NOMO-1 treated with DMSO at 0.1 percent for 48 hours (cell line): ENCODE measurements at regions not wholly inside any gene's neighbourhood (a gene's known extent, or its start where the extent isn't known, plus 50 kb on each side); places are given as distances from the start of the nearest gene placed in this dataset.
"Not testable (repeated sequence)": the region's sequence is repeated elsewhere in the genome, so short reads cannot be mapped to it uniquely, and the experiment has no call there.

Experiments used
- DNase-seq: peaks from one replicate; lab custom pipeline; 2025; ENCODE audit not compliant: unreplicated experiment; lab: John Stamatoyannopoulos, UW

DNA sequence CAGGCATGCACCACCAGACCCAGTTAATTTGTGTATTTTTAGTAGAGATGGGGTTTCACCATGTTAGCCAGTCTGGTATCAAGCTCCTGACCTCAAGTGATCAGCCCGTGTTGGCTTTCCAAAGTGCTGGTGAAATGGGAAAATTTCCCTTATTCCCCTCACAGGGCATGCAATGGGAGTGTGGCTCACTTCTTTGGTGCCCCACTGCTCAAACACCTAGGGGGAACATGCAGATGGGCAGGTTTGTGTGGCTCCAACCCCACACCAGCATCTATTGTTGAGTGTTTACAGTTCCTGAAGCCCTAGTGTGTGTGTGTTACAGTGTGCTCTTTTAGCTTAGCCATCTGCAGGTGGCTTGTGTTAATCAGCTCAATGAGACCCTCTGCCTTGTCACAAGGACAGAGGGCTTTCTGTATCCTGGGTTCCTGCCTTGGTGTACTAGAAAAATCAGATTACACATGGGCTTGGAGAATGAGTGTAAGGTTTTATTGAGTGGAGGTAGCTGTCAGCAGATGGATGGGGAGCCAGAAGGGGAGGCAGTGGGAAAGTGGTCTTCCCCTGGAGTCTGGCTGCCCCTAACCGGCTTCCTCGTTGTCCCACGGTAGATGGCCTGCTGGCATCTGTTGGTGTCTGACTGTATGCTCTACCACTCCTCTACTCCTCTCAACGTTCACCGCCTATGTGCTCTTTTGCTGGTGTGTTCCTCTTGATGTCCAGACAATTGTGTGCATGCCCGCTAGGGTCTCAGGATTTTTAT lies 248.1 kb upstream of the CBLB start:
- no peak for DNase-seq

DNA sequence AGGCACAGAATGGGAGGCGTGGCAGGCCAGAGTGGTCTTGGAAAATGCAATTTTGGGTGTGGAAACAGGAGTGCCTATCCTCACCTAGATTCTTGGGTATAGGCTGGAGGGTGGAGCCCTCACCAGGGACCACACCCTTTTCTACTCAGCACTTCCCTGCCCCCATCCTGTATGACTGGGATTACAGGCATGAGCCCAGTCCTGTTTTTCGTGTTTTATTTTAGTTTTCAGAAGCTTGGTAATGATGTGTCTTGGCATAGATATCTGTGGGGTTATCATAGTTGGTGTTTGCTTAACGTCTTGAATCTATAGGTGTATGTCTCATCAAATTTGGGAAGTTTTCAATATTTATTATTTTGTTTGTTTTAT lies 248.7 kb upstream of the CBLB start:
- no peak for DNase-seq

DNA sequence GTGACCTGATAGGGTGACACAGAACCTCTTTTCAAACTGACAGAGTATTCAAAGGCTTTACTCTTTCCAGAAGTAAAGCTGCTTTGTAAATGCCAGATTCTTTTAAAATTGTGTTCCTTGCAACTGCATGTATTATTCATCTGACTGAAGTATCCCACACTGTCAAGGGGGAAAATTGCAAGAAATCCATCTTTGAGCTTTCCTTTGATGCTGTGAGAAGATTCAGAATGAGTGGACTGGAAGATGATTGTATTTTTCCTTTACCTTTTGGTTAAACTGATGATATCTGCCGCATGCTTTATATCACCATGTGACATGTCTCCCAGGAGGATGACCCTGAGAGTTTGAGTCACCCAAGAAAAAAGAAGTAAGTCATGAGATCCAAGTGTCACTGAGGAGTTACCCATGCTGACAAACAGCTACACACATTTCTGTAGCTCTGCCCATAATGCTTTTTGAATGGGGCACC lies 250.8 kb upstream of the CBLB start:
- no peak for DNase-seq

DNA sequence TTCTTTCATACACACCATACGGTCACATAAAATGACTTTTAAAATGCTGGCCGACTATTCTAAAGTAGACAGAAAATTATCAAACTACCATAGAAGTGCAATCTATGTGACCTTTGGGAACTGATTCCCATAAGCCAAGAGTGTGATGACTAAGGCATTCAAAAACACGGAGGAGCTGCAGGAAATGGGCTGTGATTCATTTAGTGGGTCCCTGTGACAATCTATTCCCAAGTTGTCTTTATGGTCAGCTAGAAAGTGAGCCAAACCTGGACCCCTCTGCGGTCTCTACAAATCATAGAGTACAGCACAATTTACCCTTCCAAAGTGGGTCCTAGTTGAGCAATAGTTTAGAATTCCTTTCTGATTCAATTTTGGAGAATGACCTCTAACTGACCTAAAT lies 251.5 kb upstream of the CBLB start:
- no peak for DNase-seq

DNA sequence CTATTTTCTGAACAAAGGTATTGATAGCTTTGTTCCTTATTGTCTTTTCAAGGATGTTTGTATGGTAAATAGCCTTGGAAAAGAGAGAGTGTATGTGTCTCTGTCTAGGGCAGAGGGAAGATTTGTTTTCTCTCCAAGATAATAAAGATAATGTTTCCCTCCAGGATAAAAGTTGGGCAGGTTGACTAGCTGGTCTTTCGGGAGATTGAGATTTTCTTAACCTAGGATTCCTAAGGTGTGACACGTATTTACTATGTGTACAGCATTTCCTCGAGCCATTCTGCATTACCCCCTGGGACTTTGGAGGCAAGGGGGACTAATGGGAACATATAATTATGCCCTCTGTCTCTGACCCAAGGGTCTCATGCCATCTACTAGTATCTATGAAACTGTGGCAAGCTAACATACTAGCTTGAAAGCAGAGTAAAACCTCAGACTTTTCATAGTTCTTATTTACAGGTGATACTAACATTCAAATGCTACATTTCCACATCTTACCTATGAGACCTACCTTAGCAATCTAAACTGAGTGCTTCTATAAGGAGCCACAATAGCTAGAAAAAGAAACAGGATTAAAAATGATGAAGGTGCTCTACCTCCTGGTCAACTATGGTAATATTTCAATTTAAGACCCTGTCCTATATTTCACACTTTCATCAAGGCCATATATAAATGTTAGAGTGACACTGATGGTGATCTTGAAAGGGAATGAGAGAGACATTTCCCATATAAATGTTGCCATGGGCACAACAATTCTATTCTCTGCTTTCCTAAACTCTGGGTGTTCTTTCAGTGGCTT lies 252.9 kb upstream of the CBLB start:
- DNase-seq, result no peak

DNA sequence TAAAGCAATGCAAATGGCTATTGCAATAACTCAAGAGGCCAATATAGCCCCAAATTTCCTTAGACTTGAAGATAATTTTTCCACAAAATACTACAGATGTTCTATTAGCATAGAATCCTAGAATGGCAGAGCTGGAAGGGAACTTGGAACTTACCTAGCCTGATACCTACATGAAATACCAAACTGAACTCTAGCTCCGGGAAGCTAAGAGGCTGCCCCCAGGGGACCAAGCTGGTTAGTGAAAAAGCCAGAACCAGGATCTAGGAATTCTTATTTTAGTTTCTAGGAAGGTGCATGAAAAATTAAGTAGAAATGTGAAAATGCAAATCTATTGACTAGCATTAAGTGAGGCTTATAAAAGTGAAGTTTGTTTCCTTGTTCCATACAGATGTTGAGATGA lies 256.0 kb upstream of the CBLB start:
- DNase-seq, result no peak

DNA sequence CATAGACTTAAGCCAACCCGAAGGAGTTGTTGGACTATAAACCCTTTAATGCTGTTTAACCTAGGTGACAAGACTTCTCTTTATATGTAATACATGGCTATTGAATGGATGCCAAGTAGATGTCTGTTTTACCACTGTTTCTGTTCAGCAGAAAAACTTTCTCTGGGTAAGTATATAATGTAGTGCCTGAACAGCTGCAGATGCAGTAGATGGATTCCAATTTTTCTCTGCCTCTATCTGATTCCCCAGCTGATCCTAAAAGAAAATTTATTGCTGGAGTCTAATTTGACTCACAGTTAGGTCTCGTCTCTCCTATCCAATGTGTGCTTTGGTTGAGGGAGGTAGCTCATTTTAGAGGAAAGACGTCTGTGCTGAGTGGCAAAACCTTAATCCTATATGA lies 256.5 kb upstream of the CBLB start:
- DNase-seq, result no peak

DNA sequence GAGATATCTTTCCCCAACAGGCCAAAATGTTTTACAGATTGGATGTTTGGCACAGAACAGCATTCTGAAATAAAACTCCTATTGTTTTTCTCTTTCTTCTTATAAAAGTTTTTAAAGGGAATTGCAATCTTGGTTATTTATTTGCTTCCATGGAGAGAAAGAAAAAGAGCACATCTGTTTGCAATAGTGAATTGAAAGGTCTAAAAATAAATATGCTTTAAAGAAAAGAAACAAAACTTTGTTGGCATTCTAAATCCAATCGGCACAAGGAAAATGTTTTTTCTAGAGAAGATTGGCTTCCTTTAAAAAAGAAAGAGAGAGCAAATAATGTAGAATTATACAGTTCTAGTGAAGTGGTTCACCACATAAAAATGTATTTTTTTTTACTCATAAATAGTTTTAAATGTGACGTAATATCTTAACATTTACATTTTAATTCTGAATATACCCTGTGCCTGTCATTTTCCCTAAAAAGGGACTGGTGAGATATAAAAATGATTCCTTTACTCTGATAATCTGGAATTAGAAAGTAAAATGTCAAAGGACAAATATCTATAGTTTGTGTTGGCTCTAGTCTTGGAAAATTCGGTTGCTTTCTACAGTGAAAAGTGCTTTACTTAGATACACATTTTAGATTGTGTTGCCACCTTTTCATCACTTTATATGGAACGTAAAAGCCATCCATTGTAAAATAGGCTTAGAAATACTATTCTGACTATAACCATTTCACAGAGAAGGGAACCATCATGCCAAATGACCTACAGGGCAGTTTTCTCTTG lies 257.4 kb upstream of the CBLB start:
- no peak for DNase-seq

DNA sequence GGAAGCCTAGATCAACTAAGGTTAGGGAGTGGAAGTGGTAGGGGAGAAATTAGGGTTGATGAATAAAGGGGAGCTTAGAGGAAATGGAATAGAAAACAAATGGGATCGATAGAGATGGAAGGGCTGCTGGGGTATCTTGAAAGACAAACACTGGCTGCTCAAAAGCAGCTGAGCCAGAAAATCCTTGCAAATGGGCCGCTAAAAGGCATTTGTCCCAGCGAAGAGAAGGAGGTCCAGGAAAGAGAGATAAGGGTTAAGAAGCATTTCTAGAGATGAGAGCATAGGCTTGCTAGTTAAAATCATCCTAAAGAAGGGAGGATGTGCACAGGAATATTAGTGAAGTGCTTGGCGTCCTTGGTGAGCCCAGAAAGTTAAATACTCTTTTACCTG lies 258.0 kb upstream of the CBLB start:
- DNase-seq, result no peak

DNA sequence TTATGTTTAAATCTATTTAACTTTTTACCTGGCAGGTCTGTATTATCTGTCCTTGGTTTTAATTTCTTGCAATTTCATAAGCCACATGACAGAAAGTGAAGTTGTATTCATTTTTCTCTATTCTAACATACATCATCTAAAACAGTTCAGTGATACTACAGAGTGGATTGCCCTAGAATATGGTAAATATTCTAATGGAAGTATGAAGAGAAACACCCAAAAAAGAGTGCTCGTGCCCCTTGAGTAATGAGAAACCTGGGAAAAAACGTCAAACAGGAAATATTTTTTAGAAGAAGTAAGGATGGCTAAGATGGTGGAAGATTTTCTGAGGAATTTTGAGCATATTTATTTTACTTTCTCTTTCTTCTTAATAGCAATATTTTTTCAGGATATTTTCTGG lies 261.1 kb upstream of the CBLB start:
- no peak for DNase-seq

DNA sequence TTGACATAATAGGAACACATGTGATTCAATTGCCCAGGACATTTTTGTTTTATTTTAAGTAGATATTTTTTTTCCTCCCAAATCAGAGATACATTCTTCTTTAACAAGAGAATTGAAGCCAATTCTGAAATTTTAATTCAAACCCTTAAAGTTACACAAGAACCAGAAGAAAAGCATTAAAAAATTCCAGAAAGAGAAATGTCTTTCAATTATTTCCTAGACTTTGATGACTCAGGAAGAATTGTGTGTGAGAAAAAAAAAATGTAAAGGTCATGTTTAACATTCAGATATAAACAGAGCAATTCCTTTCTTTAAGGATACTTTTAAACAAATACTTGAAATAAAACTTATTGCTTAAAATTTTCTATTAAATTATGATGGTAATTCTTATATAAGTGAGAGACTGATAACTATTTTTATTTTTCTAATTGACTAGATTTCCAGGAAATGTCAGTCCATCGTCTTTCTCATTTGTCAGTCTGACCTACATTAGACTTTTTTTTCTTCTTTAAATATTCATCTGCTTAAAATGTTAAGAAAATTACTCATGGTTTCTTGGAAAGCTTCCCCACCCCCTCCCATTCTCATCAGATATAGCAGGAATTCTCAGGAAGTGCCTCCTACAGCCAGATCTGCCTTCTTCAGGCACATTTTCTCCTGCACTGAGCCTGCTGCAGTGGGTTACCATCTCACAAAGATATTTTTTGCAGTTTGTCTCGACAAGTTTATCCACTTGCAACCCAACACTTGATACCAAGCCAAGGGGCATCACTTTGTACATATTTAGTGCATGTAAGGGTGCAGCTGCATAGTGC lies 261.8 kb upstream of the CBLB start:
- DNase-seq, result no peak

DNA sequence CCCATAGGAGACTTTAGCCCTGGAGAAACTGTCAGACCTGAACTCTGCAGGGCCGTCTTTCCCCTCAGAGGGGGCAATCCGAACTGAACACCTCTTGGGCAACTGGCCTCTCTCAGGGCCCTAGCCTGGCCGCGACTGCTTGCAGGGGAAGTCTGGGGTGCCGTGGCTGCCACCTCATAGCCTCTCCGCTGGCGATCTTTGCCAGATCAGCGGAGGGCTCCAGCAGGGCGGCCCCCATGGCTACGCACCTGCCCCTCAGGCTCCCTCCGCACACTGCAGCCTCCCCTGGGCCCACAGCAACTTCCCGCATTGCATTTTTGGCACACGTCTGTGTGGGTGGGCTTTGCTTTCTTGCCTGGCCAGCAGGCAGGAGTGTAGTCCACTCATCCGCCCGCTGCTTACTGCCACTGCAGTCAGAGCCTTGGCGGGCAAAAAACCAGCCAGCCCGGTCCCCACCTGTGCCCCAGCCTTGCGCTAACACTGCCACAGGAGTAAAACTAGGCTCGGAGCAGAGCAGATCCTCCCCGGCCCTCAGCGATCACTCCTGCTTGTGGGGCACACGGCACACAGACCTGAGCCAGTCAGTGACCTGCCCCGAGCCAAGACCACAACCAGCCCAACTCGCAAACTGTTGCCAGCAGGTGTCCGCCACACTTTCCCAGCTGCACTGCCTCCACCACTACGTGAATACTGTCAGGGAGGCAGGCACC lies 266.8 kb upstream of the CBLB start:
- no peak for DNase-seq

DNA sequence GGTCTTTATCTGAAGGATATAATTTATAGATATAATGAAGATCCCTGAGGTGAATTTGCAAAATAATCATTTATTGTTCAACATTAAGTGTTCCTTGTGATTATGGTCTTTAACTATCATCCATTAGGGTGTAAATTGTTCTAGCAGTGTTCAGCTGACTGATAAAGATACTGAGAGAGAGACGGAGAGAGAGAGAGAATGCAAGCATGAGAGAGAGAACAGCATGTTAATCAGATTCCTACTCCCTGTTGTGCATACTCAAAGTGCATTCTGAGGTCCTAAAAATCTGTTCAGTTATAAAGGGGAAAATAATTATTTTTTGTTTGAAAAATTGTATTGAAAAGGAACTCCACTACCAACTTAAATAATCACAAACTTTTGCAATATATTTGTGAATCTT lies 271.0 kb upstream of the CBLB start:
- no peak for DNase-seq

DNA sequence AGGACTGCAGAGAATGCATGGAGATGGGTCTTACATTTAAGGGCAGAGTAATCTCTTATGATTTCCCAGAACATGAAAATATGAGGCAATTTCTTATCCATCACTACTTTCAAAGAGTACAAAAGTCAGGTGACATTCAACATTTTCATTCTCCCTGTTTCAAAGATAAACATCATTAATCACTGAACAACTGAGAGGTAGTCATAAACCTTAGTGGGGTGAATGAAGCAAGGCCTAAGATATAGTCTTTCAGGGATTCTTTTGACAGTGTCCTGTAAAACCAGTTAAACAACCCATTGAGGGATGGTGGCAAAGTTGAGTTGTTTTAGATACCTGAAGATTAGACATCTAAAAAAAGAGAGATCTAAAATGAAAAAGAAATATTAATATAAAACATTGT lies 271.6 kb upstream of the CBLB start:
- DNase-seq, result no peak

DNA sequence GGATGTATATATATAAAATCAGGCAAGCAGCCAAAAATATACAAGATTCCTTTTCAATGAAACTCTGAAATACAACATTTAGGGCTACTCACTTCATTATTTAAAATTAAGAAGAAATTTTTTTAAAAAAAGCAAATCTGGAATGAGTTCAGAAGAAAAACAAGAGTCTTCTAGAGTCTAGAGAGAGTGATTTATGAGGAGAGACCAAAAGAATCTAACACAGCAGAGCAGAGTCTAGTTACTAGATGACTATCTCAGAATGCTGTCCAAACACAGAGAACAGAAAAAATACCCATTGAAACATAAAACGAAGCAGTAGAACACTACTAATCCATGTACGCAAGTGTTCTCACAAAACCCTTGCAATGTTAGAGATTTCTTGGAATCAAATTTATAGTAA lies 275.2 kb upstream of the CBLB start:
- no peak for DNase-seq

DNA sequence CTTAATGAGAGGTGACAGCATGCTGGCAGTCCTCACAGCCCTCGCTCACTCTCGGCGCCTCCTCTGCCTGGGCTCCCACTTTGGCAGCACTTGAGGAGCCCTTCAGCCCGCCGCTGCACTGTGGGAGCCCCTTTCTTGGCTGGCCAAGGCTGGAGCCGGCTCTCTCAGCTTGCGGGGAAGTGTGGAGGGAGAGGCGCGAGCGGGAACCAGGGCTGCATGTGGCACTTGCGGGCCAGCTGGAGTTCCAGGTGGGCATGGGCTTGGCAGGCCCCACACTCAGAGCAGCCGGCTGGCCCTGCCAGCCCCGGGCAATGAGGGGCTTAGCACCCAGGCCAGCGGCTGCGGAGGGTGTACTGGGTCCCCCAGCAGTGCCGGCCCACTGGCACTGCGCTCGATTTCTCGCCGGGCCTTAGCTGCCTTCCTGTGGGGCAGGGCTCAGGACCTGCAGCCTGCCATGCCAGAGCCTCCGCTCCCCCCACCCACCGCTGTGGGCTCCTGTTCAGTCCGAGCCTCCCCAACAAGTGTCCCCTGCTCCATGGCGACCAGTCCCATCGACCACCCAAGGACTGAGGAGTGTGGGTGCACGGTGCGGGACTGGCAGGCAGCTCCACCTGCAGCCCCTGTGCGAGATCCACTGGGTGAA lies 279.7 kb upstream of the CBLB start:
- DNase-seq, result not testable (repeated sequence)

DNA sequence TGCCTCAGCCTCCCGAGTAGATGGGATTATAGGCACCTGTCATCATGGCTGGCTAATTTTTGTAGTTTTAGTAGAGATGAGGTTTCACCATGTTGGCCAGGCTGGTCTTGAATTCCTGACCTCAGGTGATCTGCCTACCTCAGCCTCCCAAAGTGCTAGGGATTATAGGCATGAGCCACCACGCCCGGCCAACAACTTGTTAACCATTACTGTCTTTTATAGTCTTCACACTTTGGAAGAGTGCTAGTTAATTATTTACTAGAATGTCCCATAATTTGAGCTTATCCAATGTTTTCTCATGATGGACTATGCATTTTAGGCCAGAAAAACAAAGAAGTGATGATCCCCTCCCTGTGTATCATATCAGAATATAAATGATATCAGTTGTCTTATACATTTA lies 288.6 kb upstream of the CBLB start:
- no peak for DNase-seq

DNA sequence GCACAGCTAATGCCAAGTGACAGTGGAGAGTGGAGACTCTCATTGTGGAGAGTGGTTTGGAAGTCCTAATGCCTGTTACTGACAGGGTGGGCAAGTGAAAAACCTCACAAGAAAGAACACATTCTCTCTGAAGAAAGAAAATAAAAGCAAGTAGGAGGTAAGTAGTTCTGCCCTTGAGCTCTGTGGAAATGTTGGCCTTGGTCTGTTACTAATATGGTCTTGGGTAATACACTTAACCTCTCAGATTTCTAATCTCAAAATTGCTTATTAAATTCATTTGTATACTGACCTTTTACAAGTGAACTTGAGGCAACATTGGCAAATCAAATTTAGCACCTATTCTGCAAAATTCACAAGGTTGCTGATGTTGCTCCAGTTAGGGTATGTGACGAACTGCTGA lies 291.6 kb upstream of the CBLB start:
- DNase-seq, result no peak

DNA sequence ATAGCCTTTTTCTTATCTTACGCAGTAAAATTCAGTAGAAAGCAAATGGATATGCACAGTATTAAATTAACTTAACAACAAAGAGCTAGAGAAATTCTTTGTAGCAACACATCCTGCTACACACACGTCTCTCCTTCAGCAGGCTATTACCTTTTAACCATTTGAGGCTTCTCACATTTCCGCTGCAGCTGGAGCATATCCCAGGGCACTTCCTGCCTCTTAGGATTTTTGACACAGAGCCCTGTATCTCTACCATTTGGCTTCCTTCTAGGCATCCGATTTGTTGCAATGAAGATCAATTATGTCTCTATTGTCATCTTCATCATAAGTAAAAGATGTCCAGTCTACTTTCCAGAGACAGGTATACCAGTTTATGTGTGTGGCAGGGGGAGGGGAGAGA lies 292.4 kb upstream of the CBLB start:
- DNase-seq, result no peak

DNA sequence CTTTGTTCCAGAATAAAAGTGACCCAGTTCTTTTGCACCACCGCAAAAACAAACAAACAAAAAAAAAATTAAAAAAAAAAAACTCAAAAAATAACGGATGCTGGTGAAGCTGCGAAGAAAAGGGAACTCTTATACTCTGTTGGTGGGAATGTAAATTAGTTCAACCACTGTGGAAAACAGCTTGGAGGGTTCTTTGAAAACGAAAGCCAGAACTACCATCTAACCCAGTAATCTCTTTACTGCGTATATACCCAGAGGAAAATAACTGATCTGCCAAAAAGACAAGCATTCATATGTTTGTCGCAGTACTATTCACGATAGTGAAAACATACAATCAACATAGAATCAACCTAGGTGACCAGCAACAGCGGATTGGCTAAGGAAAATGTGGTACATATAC lies 298.9 kb upstream of the CBLB start:
- no peak for DNase-seq
